ENCODE measurements at regions not wholly inside any gene's neighbourhood (a gene's known extent, or its start where the extent isn't known, plus 50 kb on each side); places are given as distances from the start of the nearest gene placed in this dataset.

DNA sequence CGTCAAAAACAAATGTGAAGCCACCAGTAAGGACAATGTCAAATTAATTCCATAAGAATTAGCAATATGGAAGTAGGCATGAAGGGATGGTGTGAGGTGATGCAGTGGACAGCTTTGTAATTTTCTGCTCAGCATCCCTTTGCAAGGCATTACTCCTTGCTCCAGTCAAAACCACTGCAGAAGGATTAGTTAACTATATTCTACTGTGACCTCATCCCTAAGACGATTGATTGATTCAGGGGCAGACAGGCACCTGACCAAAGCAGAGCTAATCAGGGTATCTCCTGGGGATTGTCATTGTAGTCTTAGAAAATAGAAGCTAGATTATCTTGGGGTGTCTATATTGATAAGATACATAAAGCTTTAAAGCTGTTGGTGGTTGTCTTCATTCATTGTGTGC is 98.7 kb downstream of the NMUR2 start:
- H3K27ac ChIP-seq: no peak overlapping the region
- no peaks in the 10 kb centered on the region for H3K9me3 ChIP-seq
- no peaks in the 10 kb centered on the region for H3K4me1 ChIP-seq
- WGBS, 2 donors: 66 to 79% methylated on average over 2 of the region's 2 CpGs
- intact Hi-C loops (cut with DNase I): no loop called here
- no peak for DNase-seq
- H3K36me3 ChIP-seq: no peaks in the 10 kb centered on the region
- no peaks in the 10 kb centered on the region for H3K27me3 ChIP-seq
- TF ChIP-seq, protein P1, sequence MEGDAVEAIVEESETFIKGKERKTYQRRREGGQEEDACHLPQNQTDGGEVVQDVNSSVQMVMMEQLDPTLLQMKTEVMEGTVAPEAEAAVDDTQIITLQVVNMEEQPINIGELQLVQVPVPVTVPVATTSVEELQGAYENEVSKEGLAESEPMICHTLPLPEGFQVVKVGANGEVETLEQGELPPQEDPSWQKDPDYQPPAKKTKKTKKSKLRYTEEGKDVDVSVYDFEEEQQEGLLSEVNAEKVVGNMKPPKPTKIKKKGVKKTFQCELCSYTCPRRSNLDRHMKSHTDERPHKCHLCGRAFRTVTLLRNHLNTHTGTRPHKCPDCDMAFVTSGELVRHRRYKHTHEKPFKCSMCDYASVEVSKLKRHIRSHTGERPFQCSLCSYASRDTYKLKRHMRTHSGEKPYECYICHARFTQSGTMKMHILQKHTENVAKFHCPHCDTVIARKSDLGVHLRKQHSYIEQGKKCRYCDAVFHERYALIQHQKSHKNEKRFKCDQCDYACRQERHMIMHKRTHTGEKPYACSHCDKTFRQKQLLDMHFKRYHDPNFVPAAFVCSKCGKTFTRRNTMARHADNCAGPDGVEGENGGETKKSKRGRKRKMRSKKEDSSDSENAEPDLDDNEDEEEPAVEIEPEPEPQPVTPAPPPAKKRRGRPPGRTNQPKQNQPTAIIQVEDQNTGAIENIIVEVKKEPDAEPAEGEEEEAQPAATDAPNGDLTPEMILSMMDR (IDR thresholded peaks at IDR 0.05): no peak
- no peak overlapping the region for H3K4me3 ChIP-seq

DNA sequence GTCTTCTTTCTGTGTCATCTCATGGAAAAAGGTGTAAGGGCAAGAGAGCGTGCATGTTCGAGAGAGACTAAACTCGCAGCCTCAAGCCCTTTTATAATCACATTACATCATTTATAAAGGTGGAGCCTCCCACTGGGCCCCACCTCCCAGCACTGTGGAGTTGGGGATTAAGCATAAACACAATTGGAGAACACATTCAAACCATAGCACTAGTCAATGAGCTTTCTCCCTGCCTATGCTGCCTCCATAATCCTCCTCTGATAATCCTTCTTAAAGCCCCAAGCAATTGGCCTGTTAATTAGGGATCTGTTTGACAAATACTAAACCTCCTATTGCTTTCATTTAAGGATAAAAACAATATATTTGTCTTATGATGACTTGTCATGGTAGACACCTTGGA is 99.6 kb downstream of the NMUR2 start:
- H3K27me3 ChIP-seq: no peaks in the 10 kb centered on the region
- H3K27ac ChIP-seq: no peak overlapping the region
- TF ChIP-seq POLR2A (IDR thresholded peaks at IDR 0.05): no peak
- TF ChIP-seq, protein P1 (IDR thresholded peaks at IDR 0.05): no peak
- no peak overlapping the region for H3K4me3 ChIP-seq
- WGBS, 2 donors: 87 to 89% methylated on average over 3 of the region's 3 CpGs
- intact Hi-C loops (cut with DNase I): no loop called here
- no peak for DNase-seq
- H3K36me3 ChIP-seq: no peaks in the 10 kb centered on the region
- no peaks in the 10 kb centered on the region for H3K4me1 ChIP-seq
- no peaks in the 10 kb centered on the region for H3K9me3 ChIP-seq

DNA sequence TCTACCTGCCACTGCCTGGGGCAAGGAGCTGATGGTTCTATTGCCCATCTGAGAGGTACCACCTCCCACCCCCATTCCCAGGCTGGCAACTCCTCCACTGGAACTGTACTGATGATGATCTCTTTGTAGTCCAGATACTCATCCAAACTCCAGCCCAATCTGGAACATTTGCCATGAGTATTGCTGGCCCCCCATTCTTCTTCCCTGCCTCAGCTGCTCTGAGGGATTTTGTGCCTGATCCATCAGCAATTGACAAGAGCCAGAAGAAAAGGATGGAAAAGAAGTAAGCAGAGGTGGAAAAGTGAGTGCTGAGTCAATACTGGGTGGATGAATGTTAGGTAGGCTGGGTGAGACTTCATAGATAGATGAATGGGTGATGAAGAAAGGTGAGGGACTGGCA is 101.2 kb downstream of the NMUR2 start:
- TF ChIP-seq, protein P1 (IDR thresholded peaks at IDR 0.05): no peak
- TF ChIP-seq POLR2A (IDR thresholded peaks at IDR 0.05): no peak
- no peaks in the 10 kb centered on the region for H3K27me3 ChIP-seq
- no peak overlapping the region for H3K27ac ChIP-seq
- no peaks in the 10 kb centered on the region for H3K4me1 ChIP-seq
- no peak overlapping the region for H3K4me3 ChIP-seq
- intact Hi-C loops (cut with DNase I): no loop called here
- DNase-seq: no peak
- H3K9me3 ChIP-seq: no peaks in the 10 kb centered on the region
- H3K36me3 ChIP-seq: no peaks in the 10 kb centered on the region

DNA sequence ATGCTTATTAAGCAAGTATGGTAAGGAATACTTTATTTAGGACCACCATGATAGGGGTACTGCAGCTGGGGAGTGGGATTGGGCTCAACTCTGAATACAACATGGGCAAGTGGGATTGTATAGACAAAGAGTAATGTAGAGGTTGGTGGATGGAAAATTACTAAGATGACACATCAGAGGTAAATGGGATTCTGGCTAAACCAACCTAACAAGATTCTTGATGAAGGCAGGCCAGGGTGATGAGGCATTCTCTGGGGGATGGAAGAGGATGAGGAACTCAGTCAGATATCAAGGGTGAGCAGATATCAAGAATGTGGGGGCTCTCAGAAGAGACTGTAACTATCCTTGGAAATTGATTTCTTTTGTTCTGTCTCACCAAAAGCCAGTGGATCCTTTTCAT is 107.2 kb downstream of the NMUR2 start:
- no peak overlapping the region for H3K27ac ChIP-seq

DNA sequence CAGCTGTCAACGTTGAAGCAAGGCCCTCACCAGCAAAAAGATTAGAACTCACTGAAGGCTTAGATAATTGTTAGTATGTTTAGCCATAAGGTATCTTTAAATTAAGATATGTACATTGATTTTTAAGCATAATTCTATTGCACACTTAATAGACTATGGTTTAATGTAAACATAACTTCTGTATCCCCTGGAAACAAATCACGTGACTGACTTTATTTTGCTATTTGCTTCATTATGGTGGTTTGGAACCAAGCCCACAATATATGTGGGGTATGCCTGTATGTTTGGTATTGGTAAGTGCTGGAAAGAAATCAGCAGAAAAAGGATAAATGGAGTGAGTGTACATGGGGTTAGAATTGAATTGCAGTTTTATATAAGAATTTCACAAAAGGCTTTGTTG is 111.9 kb downstream of the NMUR2 start:
- TF ChIP-seq, protein P1 (IDR thresholded peaks at IDR 0.05): no peak
- TF ChIP-seq POLR2A (IDR thresholded peaks at IDR 0.05): no peak
- DNase-seq: no peak
- Histone ChIP-seq H3K9me3 (no peaks in the 10 kb centered on the region), H3K27me3 (no peaks in the 10 kb centered on the region), H3K27ac (no peak overlapping the region), H3K4me1 (peaks cover 0 to 11% (median 0%) of the 10 kb centered on the region in 3 donors), H3K36me3 (no peaks in the 10 kb centered on the region), H3K4me3 (no peak overlapping the region)
- intact Hi-C loops (cut with DNase I): no loop called here
- WGBS, 2 donors: 34 to 46% methylated on average over 2 of the region's 2 CpGs

More for the DNA sequence above, 107.2 kb downstream of the NMUR2 start:
- intact Hi-C loops (cut with DNase I): no loop called here
- Histone ChIP-seq H3K36me3 (no peaks in the 10 kb centered on the region), H3K4me1 (no peaks in the 10 kb centered on the region), H3K9me3 (no peaks in the 10 kb centered on the region), H3K4me3 (no peak overlapping the region), H3K27me3 (no peaks in the 10 kb centered on the region)
- DNase-seq: no peak
- TF ChIP-seq POLR2A (IDR thresholded peaks at IDR 0.05): no peak
- TF ChIP-seq, protein P1 (IDR thresholded peaks at IDR 0.05): no peak

Measured in esophagus squamous epithelium (tissue), 5 donors.